HepG2 (cell line): ENCODE measurements at regions not wholly inside any gene's neighbourhood (a gene's known extent, or its start where the extent isn't known, plus 50 kb on each side); places are given as distances from the start of the nearest gene placed in this dataset.

Experiments used
- ATAC-seq: fragments of 200-7000 bp; cut with Tn5 transposase; 3 replicates; pipeline ENCODE4 v1.9.1; 2020; ENCODE audit warnings: mild to moderate bottlenecking, moderate library complexity
- BruUV-seq: library from RNA; stranded (reverse); fragments of 400-500 nt; replicated peaks from 2 replicates; lab custom pipeline; 2021; lab: Mats Ljungman, UMichigan
- CTCF ChIA-PET: fragments of 300-600 bp; formaldehyde crosslinking; extraction: SDS; loops from one replicate; lab custom pipeline; 2021; ENCODE audit warnings: low total read pairs, inconsistent platforms, low intra/inter-chr PET ratio; lab: Yijun Ruan, JAX
- POLR2A ChIA-PET: fragments of 350-600 bp; sonication (Branson Sonifier 250); formaldehyde crosslinking; loops from one replicate; lab custom pipeline; 2020; ENCODE audit warnings: antibody characterized with exemption, inconsistent platforms; lab: Yijun Ruan, JAX
- DNase-seq: peaks from one replicate; pipeline ENCODE4 v3.0.0-alpha.2; 2015; ENCODE audit warnings: low spot score
- FAIRE-seq: peaks from 3 replicates; lab custom pipeline; 2011; peaks lifted over from hg19 to GRCh38; lab: Jason Lieb, UNC
- H2AFZ ChIP-seq: one replicate; pipeline ENCODE4 v1.6.1; 2011; ENCODE audit warnings: low read length, inconsistent platforms
- H3K27ac ChIP-seq: fragments of 300-600 bp; 3 replicates; pipeline ENCODE4 v1.8.0; 2011; ENCODE audit warnings: mixed run types, mild to moderate bottlenecking, mixed read lengths, low read length, inconsistent platforms; ENCODE audit not compliant: insufficient read depth; ENCODE audit errors: extremely low read length
- H3K27me3 ChIP-seq, 2 experiments: fragments of 200-600 bp in 1 of 2; 2 replicates in 1 of 2; 3 replicates in 1 of 2; pipeline versions ENCODE4 v1.6.0 to v1.8.0; 2011; ENCODE audit warnings: low read length in 2 of 2, mild to moderate bottlenecking in 2 of 2, moderate library complexity in 2 of 2, inconsistent platforms in 1 of 2; ENCODE audit not compliant: insufficient read depth in 2 of 2, control insufficient read depth in 1 of 2
- H3K36me3 ChIP-seq, 2 experiments: fragments of 200-600 bp in 1 of 2; replicated peaks in 1 of 2; 2 replicates in 1 of 2; 3 replicates in 1 of 2; pipeline versions ENCODE4 v1.5.1 to v1.8.0; 2011; ENCODE audit warnings: low read length in 2 of 2, inconsistent platforms in 1 of 2; ENCODE audit not compliant: insufficient read depth in 2 of 2, control insufficient read depth in 1 of 2
- H3K4me1 ChIP-seq: 2 replicates; pipeline ENCODE4 v1.5.1; 2012; ENCODE audit warnings: low read length, inconsistent platforms; ENCODE audit not compliant: insufficient read depth
- H3K4me2 ChIP-seq: 2 replicates; pipeline ENCODE4 v1.6.0; 2011; ENCODE audit warnings: low read depth, low read length, inconsistent platforms
- H3K4me3 ChIP-seq, 3 experiments: fragments of 200-600 bp in 1 of 3; sonication (generic), shearing (Covaris generic) in 1 of 3; replicated peaks in 1 of 3; 2 replicates each; pipeline ENCODE4 v1.5.1; 2011 to 2016; ENCODE audit warnings: low read length in 3 of 3, inconsistent platforms in 2 of 3, low read depth in 2 of 3, mild to moderate bottlenecking in 2 of 3, control low read depth in 1 of 3, mixed read lengths in 1 of 3; ENCODE audit not compliant: insufficient read depth in 1 of 3
- H3K79me2 ChIP-seq: one replicate; pipeline ENCODE4 v1.6.1; 2011; ENCODE audit warnings: low read length, inconsistent platforms; ENCODE audit not compliant: insufficient read depth
- H3K9ac ChIP-seq: 2 replicates; pipeline ENCODE4 v1.6.0; 2011; ENCODE audit warnings: mild to moderate bottlenecking, low read depth, low read length, inconsistent platforms; ENCODE audit not compliant: insufficient read depth
- H3K9me3 ChIP-seq: 2 replicates; pipeline ENCODE4 v1.5.1; 2012; ENCODE audit warnings: mild to moderate bottlenecking, low read length
- H4K20me1 ChIP-seq: 2 replicates; pipeline ENCODE4 v1.6.0; 2011; ENCODE audit warnings: inconsistent platforms, mild to moderate bottlenecking, low read length, moderate library complexity; ENCODE audit not compliant: insufficient read depth
- BCL6 ChIP-seq: IDR thresholded peaks from 2 replicates; pipeline ENCODE4 v1.6.1; 2016; ENCODE audit warnings: missing genetic modification reagents, missing compliant biosample characterization
- ELF4 ChIP-seq: sonication (generic); formaldehyde crosslinking; IDR thresholded peaks from 2 replicates; pipeline ENCODE4 v1.5.0; 2020; ENCODE audit warnings: missing genetic modification reagents, mild to moderate bottlenecking, moderate library complexity, borderline replicate concordance
- EZH2 ChIP-seq: conservative IDR thresholded peaks from 2 replicates; pipeline ENCODE4 v1.6.1; 2012; ENCODE audit warnings: mild to moderate bottlenecking, low read depth, low read length, moderate library complexity
- FOXC1 ChIP-seq: sonication (generic); formaldehyde crosslinking; IDR thresholded peaks from 2 replicates; pipeline ENCODE4 v1.8.0; 2022; ENCODE audit warnings: mild to moderate bottlenecking, missing genetic modification reagents, borderline replicate concordance
- HMGA1 ChIP-seq: sonication (generic); formaldehyde crosslinking; conservative IDR thresholded peaks from 2 replicates; pipeline ENCODE4 v1.4.0; 2020; ENCODE audit warnings: missing genetic modification reagents
- MIER3 ChIP-seq: IDR thresholded peaks from 2 replicates; pipeline ENCODE4 v1.6.1; 2016; ENCODE audit warnings: missing compliant biosample characterization, borderline replicate concordance
- NFIB ChIP-seq: sonication (generic); formaldehyde crosslinking; IDR thresholded peaks from 2 replicates; pipeline ENCODE4 v1.9.0; 2021; ENCODE audit warnings: missing genetic modification reagents, mild to moderate bottlenecking, borderline replicate concordance
- NONO ChIP-seq, 2 experiments: fragments of 450-650 bp in 1 of 2; sonication (generic) in 1 of 2; formaldehyde crosslinking in 1 of 2; IDR thresholded peaks in 1 of 2; conservative IDR thresholded peaks in 1 of 2; 2 replicates each; pipeline versions ENCODE4 v1.6.1 to v1.8.0; 2017 to 2022; ENCODE audit warnings: mild to moderate bottlenecking in 1 of 2, missing genetic modification reagents in 1 of 2, moderate library complexity in 1 of 2
- NPAS2 ChIP-seq: sonication (generic); formaldehyde crosslinking; IDR thresholded peaks from 2 replicates; pipeline ENCODE4 v1.8.0; 2022; ENCODE audit warnings: mild to moderate bottlenecking, missing genetic modification reagents, borderline replicate concordance
- YY1 ChIP-seq: IDR thresholded peaks from 2 replicates; pipeline ENCODE4 v1.6.1; 2011; ENCODE audit warnings: low read length, low read depth, moderate library complexity, mild to moderate bottlenecking; ENCODE audit not compliant: insufficient read depth, insufficient replicate concordance
- ZBTB25 ChIP-seq: IDR thresholded peaks from 2 replicates; pipeline ENCODE4 v1.6.1; 2018; ENCODE audit warnings: missing genetic modification reagents
- ZBTB39 ChIP-seq: sonication (generic); formaldehyde crosslinking; IDR thresholded peaks from 2 replicates; pipeline ENCODE4 v1.5.0; 2020; ENCODE audit warnings: missing genetic modification reagents
- ZNF143 ChIP-seq: sonication (generic); formaldehyde crosslinking; IDR thresholded peaks from 2 replicates; pipeline ENCODE4 v1.4.0; 2020; ENCODE audit warnings: missing genetic modification reagents
- ZNF350 ChIP-seq: sonication (generic); formaldehyde crosslinking; IDR thresholded peaks from 2 replicates; pipeline ENCODE4 v1.4.0; 2020; ENCODE audit warnings: mild to moderate bottlenecking, low read depth, missing genetic modification reagents, borderline replicate concordance
- ZNF501 ChIP-seq: sonication (generic); formaldehyde crosslinking; IDR thresholded peaks from 2 replicates; pipeline ENCODE4 v1.5.1; 2020; ENCODE audit warnings: mild to moderate bottlenecking, moderate library complexity, missing genetic modification reagents
- ZNF616 ChIP-seq: sonication (generic); formaldehyde crosslinking; IDR thresholded peaks from 2 replicates; pipeline ENCODE4 v1.5.0; 2020; ENCODE audit warnings: low read depth, mild to moderate bottlenecking, missing genetic modification reagents
- ZNF773 ChIP-seq: sonication (generic); formaldehyde crosslinking; IDR thresholded peaks from 2 replicates; pipeline ENCODE4 v1.4.0; 2020; ENCODE audit warnings: missing genetic modification reagents, borderline replicate concordance
- WGBS: methylation state at CpG from one replicate; pipeline ENCODE4 v1.1.6; 2017; ENCODE audit warnings: low lambda C conversion rate; 5-methylcytosine and 5-hydroxymethylcytosine counted together
- in situ Hi-C: cut with HindIII; loops from 2 replicates; pipeline ENCODE4 v1.10.0; 2017; ENCODE audit warnings: low pct_unique_long_range_greater_than_20kb; ENCODE audit not compliant: extremely low pct_ligation_motif_present
- intact Hi-C: fragments of 100-400 bp; cut with micrococcal nuclease; formaldehyde crosslinking; loops from one replicate; pipeline ENCODE4 v1.10.0; 2022; ENCODE audit not compliant: unreplicated experiment

GRCh38 chr12:131616738-131617137 lies 94.2 kb upstream of the SFSWAP start:
- 0 out of 2 replicates have a peak, but pooled peaks cover 9% of the 10 kb centered on the region for H4K20me1 ChIP-seq
- no TSS peak for BruUV-seq
- CTCF ChIA-PET, result no interaction called here
- H3K9me3 ChIP-seq, result no peaks in the 10 kb centered on the region
- no peak overlapping the region for H3K9ac ChIP-seq
- H2AFZ ChIP-seq, result no peak overlapping the region
- no peak overlapping the region for H3K27ac ChIP-seq
- ATAC-seq, result no peak
- no peak for DNase-seq
- no peaks in the 10 kb centered on the region for H3K79me2 ChIP-seq
- FAIRE-seq, result no peak
- no peaks in the 10 kb centered on the region for H3K4me1 ChIP-seq
- no peaks in the 10 kb centered on the region for H3K36me3 ChIP-seq
- no peak overlapping the region for H3K4me2 ChIP-seq
- POLR2A ChIA-PET, result no interaction called here
- TF ChIP-seq YY1, result no peak
- TF ChIP-seq NONO (IDR thresholded peaks at IDR 0.05), result no peak
- TF ChIP-seq NONO (CRISPR knock-in tag; conservative IDR thresholded peaks at IDR 0.05), result no peak
- TF ChIP-seq HMGA1, result no peak
- no peak for TF ChIP-seq MIER3
- TF ChIP-seq BCL6 (CRISPR knock-in tag), result no peak
- no peak for TF ChIP-seq ELF4 (CRISPR knock-in tag)
- no peak for TF ChIP-seq NFIB (CRISPR knock-in tag)
- TF ChIP-seq ZNF350 (CRISPR knock-in tag), result no peak
- no peak for TF ChIP-seq NPAS2 (CRISPR knock-in tag)
- no peak for TF ChIP-seq ZBTB25
- TF ChIP-seq EZH2, result no peak
- no peak for TF ChIP-seq ZNF501
- TF ChIP-seq ZNF143, result no peak
- no peak for TF ChIP-seq ZBTB39 (CRISPR knock-in tag)
- TF ChIP-seq ZNF616 (CRISPR knock-in tag), result no peak
- no peak for TF ChIP-seq ZNF773 (CRISPR knock-in tag)
- TF ChIP-seq FOXC1 (CRISPR knock-in tag), result no peak
- TF ChIP-seq, all 625 proteins: peak for 0
- H3K27me3 ChIP-seq, result peaks cover 25 to 96% of the 10 kb centered on the region in 2 experiments
- 8% methylated on average over 9 of the region's 11 CpGs for WGBS
- intact Hi-C loops, result no loop called here
- in situ Hi-C loops, result loop anchor here (10.0 to 25.0 kb wide), 2 partner anchors 218 to 396 kb away; no protein-coding TSS in a partner anchor
- H3K4me3 ChIP-seq, result no peak overlapping the region
